HepG2 (cell line): ENCODE measurements at regions not wholly inside any gene's neighbourhood (a gene's known extent, or its start where the extent isn't known, plus 50 kb on each side); places are given as distances from the start of the nearest gene placed in this dataset.

Source experiments
- ATAC-seq: fragments of 200-7000 bp; cut with Tn5 transposase; 3 replicates; pipeline ENCODE4 v1.9.1; 2020; ENCODE audit warnings: mild to moderate bottlenecking, moderate library complexity
- BruUV-seq: library from RNA; stranded (reverse); fragments of 400-500 nt; replicated peaks from 2 replicates; lab custom pipeline; 2021; lab: Mats Ljungman, UMichigan
- CTCF ChIA-PET: fragments of 300-600 bp; formaldehyde crosslinking; extraction: SDS; loops from one replicate; lab custom pipeline; 2021; ENCODE audit warnings: low total read pairs, inconsistent platforms, low intra/inter-chr PET ratio; lab: Yijun Ruan, JAX
- POLR2A ChIA-PET: fragments of 350-600 bp; sonication (Branson Sonifier 250); formaldehyde crosslinking; loops from one replicate; lab custom pipeline; 2020; ENCODE audit warnings: antibody characterized with exemption, inconsistent platforms; lab: Yijun Ruan, JAX
- DNase-seq: peaks from one replicate; pipeline ENCODE4 v3.0.0-alpha.2; 2015; ENCODE audit warnings: low spot score
- FAIRE-seq: peaks from 3 replicates; lab custom pipeline; 2011; peaks lifted over from hg19 to GRCh38; lab: Jason Lieb, UNC
- H2AFZ ChIP-seq: one replicate; pipeline ENCODE4 v1.6.1; 2011; ENCODE audit warnings: low read length, inconsistent platforms
- H3K27ac ChIP-seq: fragments of 300-600 bp; 3 replicates; pipeline ENCODE4 v1.8.0; 2011; ENCODE audit warnings: mixed run types, mild to moderate bottlenecking, mixed read lengths, low read length, inconsistent platforms; ENCODE audit not compliant: insufficient read depth; ENCODE audit errors: extremely low read length
- H3K27me3 ChIP-seq, 2 experiments: fragments of 200-600 bp in 1 of 2; 2 replicates in 1 of 2; 3 replicates in 1 of 2; pipeline versions ENCODE4 v1.6.0 to v1.8.0; 2011; ENCODE audit warnings: low read length in 2 of 2, mild to moderate bottlenecking in 2 of 2, moderate library complexity in 2 of 2, inconsistent platforms in 1 of 2; ENCODE audit not compliant: insufficient read depth in 2 of 2, control insufficient read depth in 1 of 2
- H3K36me3 ChIP-seq, 2 experiments: fragments of 200-600 bp in 1 of 2; replicated peaks in 1 of 2; 2 replicates in 1 of 2; 3 replicates in 1 of 2; pipeline versions ENCODE4 v1.5.1 to v1.8.0; 2011; ENCODE audit warnings: low read length in 2 of 2, inconsistent platforms in 1 of 2; ENCODE audit not compliant: insufficient read depth in 2 of 2, control insufficient read depth in 1 of 2
- H3K4me1 ChIP-seq: 2 replicates; pipeline ENCODE4 v1.5.1; 2012; ENCODE audit warnings: low read length, inconsistent platforms; ENCODE audit not compliant: insufficient read depth
- H3K4me2 ChIP-seq: 2 replicates; pipeline ENCODE4 v1.6.0; 2011; ENCODE audit warnings: low read depth, low read length, inconsistent platforms
- H3K4me3 ChIP-seq, 3 experiments: fragments of 200-600 bp in 1 of 3; sonication (generic), shearing (Covaris generic) in 1 of 3; replicated peaks in 1 of 3; 2 replicates each; pipeline ENCODE4 v1.5.1; 2011 to 2016; ENCODE audit warnings: low read length in 3 of 3, inconsistent platforms in 2 of 3, low read depth in 2 of 3, mild to moderate bottlenecking in 2 of 3, control low read depth in 1 of 3, mixed read lengths in 1 of 3; ENCODE audit not compliant: insufficient read depth in 1 of 3
- H3K79me2 ChIP-seq: one replicate; pipeline ENCODE4 v1.6.1; 2011; ENCODE audit warnings: low read length, inconsistent platforms; ENCODE audit not compliant: insufficient read depth
- H3K9ac ChIP-seq: 2 replicates; pipeline ENCODE4 v1.6.0; 2011; ENCODE audit warnings: mild to moderate bottlenecking, low read depth, low read length, inconsistent platforms; ENCODE audit not compliant: insufficient read depth
- H3K9me3 ChIP-seq: 2 replicates; pipeline ENCODE4 v1.5.1; 2012; ENCODE audit warnings: mild to moderate bottlenecking, low read length
- H4K20me1 ChIP-seq: 2 replicates; pipeline ENCODE4 v1.6.0; 2011; ENCODE audit warnings: inconsistent platforms, mild to moderate bottlenecking, low read length, moderate library complexity; ENCODE audit not compliant: insufficient read depth
- ATAD3A ChIP-seq: sonication (generic); formaldehyde crosslinking; IDR thresholded peaks from 2 replicates; pipeline ENCODE4 v1.4.0; 2020; ENCODE audit warnings: missing genetic modification reagents
- CREB3 ChIP-seq: sonication (generic); formaldehyde crosslinking; IDR thresholded peaks from 2 replicates; pipeline ENCODE4 v1.5.0; 2020; ENCODE audit warnings: missing genetic modification reagents
- FOSL2 ChIP-seq: sonication (generic); formaldehyde crosslinking; IDR thresholded peaks from 2 replicates; pipeline ENCODE4 v1.4.0; 2020; ENCODE audit warnings: missing genetic modification reagents
- FOXA1 ChIP-seq, 2 experiments: fragments of 450-650 bp in 1 of 2; sonication (generic) in 1 of 2; formaldehyde crosslinking in 1 of 2; IDR thresholded peaks; 2 replicates each; pipeline versions ENCODE4 v1.4.0 to v1.6.1; 2016 to 2020; ENCODE audit warnings: missing genetic modification reagents in 1 of 2
- HOXD1 ChIP-seq: sonication (generic); formaldehyde crosslinking; IDR thresholded peaks from 2 replicates; pipeline ENCODE4 v1.5.0; 2020; ENCODE audit warnings: missing genetic modification reagents
- IRF1 ChIP-seq: sonication (generic); formaldehyde crosslinking; IDR thresholded peaks from 2 replicates; pipeline ENCODE4 v1.4.0; 2020; ENCODE audit warnings: low read depth, mild to moderate bottlenecking, missing genetic modification reagents
- PCBP1 ChIP-seq: fragments of 200-400 bp; formaldehyde crosslinking; IDR thresholded peaks from 2 replicates; pipeline ENCODE4 v1.6.1; 2017; ENCODE audit warnings: mild to moderate bottlenecking, low read depth, low read length, borderline replicate concordance
- TOE1 ChIP-seq: sonication (generic); formaldehyde crosslinking; IDR thresholded peaks from 2 replicates; pipeline ENCODE4 v1.4.0; 2020; ENCODE audit warnings: mild to moderate bottlenecking, missing genetic modification reagents
- YEATS4 ChIP-seq: sonication (generic); formaldehyde crosslinking; IDR thresholded peaks from 2 replicates; pipeline ENCODE4 v1.4.0; 2020; ENCODE audit warnings: missing genetic modification reagents, borderline replicate concordance
- ZBTB40 ChIP-seq, 2 experiments: fragments of 450-650 bp in 1 of 2; sonication (generic) in 1 of 2; formaldehyde crosslinking in 1 of 2; IDR thresholded peaks; 2 replicates each; pipeline versions ENCODE4 v1.6.1 to v1.8.0; 2016 to 2022; ENCODE audit warnings: antibody characterized with exemption in 1 of 2, mild to moderate bottlenecking in 1 of 2, missing genetic modification reagents in 1 of 2
- ZBTB7A ChIP-seq: sonication (generic); formaldehyde crosslinking; IDR thresholded peaks from 2 replicates; pipeline ENCODE4 v1.8.0; 2022; ENCODE audit warnings: mild to moderate bottlenecking, missing genetic modification reagents
- ZNF543 ChIP-seq: sonication (generic); formaldehyde crosslinking; IDR thresholded peaks from 2 replicates; pipeline ENCODE4 v1.4.0; 2020; ENCODE audit warnings: mild to moderate bottlenecking, missing genetic modification reagents
- ZNF580 ChIP-seq: IDR thresholded peaks from 2 replicates; pipeline ENCODE4 v1.6.1; 2016; ENCODE audit warnings: low read depth, borderline replicate concordance
- ZNF670 ChIP-seq: sonication (generic); formaldehyde crosslinking; IDR thresholded peaks from 2 replicates; pipeline ENCODE4 v1.8.0; 2022; ENCODE audit warnings: mild to moderate bottlenecking, missing genetic modification reagents, borderline replicate concordance
- ZSCAN12 ChIP-seq: sonication (generic); formaldehyde crosslinking; IDR thresholded peaks from 2 replicates; pipeline ENCODE4 v1.9.0; 2021; ENCODE audit warnings: mild to moderate bottlenecking, missing genetic modification reagents
- WGBS: methylation state at CpG from one replicate; pipeline ENCODE4 v1.1.6; 2017; ENCODE audit warnings: low lambda C conversion rate; 5-methylcytosine and 5-hydroxymethylcytosine counted together
- in situ Hi-C: cut with HindIII; loops from 2 replicates; pipeline ENCODE4 v1.10.0; 2017; ENCODE audit warnings: low pct_unique_long_range_greater_than_20kb; ENCODE audit not compliant: extremely low pct_ligation_motif_present
- intact Hi-C: fragments of 100-400 bp; cut with micrococcal nuclease; formaldehyde crosslinking; loops from one replicate; pipeline ENCODE4 v1.10.0; 2022; ENCODE audit not compliant: unreplicated experiment

GRCh38 chr21:23743821-23744220 is 1863.5 kb downstream of the MRPL39 start:
- Histone ChIP-seq H3K36me3 (no peaks in the 10 kb centered on the region), H3K27me3 (no peaks in the 10 kb centered on the region), H3K4me3 (no peak overlapping the region), H4K20me1 (no peaks in the 10 kb centered on the region), H3K4me2 (no peak overlapping the region), H3K4me1 (no peaks in the 10 kb centered on the region), H3K9ac (no peak overlapping the region), H3K9me3 (peaks cover 73% of the 10 kb centered on the region), H2AFZ (no peak overlapping the region), H3K27ac (no peak overlapping the region), H3K79me2 (no peaks in the 10 kb centered on the region)
- intact Hi-C loops (no loop called here), in situ Hi-C loops (no loop called here)
- POLR2A ChIA-PET, result no interaction called here
- FAIRE-seq (no peak), DNase-seq (no peak), ATAC-seq (no peak)
- CTCF ChIA-PET, result no interaction called here
- 6% methylated on average over 2 of the region's 2 CpGs for WGBS
- no TSS peak for BruUV-seq
- TF ChIP-seq FOSL2 (CRISPR knock-in tag), result no peak
- TF ChIP-seq ZNF670 (CRISPR knock-in tag), result no peak
- no peak for TF ChIP-seq ZBTB7A (CRISPR knock-in tag)
- no peak for TF ChIP-seq ZNF580 (CRISPR knock-in tag)
- TF ChIP-seq ZNF543, result no peak
- no peak for TF ChIP-seq CREB3 (CRISPR knock-in tag)
- no peak for TF ChIP-seq IRF1 (CRISPR knock-in tag)
- no peak for TF ChIP-seq PCBP1
- no peak for TF ChIP-seq ATAD3A (CRISPR knock-in tag)
- TF ChIP-seq ZBTB40 (IDR thresholded peaks at IDR 0.05), result no peak
- no peak for TF ChIP-seq ZBTB40 (CRISPR knock-in tag; IDR thresholded peaks at IDR 0.05)
- no peak for TF ChIP-seq YEATS4
- TF ChIP-seq ZSCAN12 (CRISPR knock-in tag), result no peak
- no peak for TF ChIP-seq TOE1 (CRISPR knock-in tag)
- no peak for TF ChIP-seq HOXD1
- no peak for TF ChIP-seq FOXA1 (IDR thresholded peaks at IDR 0.05)
- TF ChIP-seq FOXA1 (CRISPR knock-in tag; IDR thresholded peaks at IDR 0.05), result no peak
